HUES6 (cell line): ENCODE measurements at regions not wholly inside any gene's neighbourhood (a gene's known extent, or its start where the extent isn't known, plus 50 kb on each side); places are given as distances from the start of the nearest gene placed in this dataset.

Source experiments
- H3K27ac ChIP-seq: 2 replicates; pipeline ENCODE4 v1.7.0; 2013; ENCODE audit warnings: low read depth, mild to moderate bottlenecking, low read length, inconsistent platforms
- H3K27me3 ChIP-seq: 2 replicates; pipeline ENCODE4 v1.6.1; 2013; ENCODE audit warnings: low read length; ENCODE audit not compliant: control insufficient read depth, insufficient read depth
- H3K36me3 ChIP-seq: 2 replicates; pipeline ENCODE4 v1.6.1; 2013; ENCODE audit warnings: low read length; ENCODE audit not compliant: control insufficient read depth, insufficient read depth
- H3K4me1 ChIP-seq: 2 replicates; pipeline ENCODE4 v1.6.1; 2013; ENCODE audit warnings: low read length; ENCODE audit not compliant: control insufficient read depth, insufficient read depth
- H3K4me3 ChIP-seq: 2 replicates; pipeline ENCODE4 v1.5.1; 2013; ENCODE audit warnings: low read depth, low read length
- H3K9ac ChIP-seq: one replicate; pipeline ENCODE4 v1.6.1; 2013; ENCODE audit warnings: mild to moderate bottlenecking, low read length
- H3K9me3 ChIP-seq: 2 replicates; pipeline ENCODE4 v1.6.1; 2013; ENCODE audit warnings: low read depth, low read length; ENCODE audit not compliant: control insufficient read depth, insufficient read depth

- Histone ChIP-seq H3K27ac (no peak overlapping the region), H3K4me3 (no peak overlapping the region), H3K27me3 (no peaks in the 10 kb centered on the region), H3K36me3 (no peaks in the 10 kb centered on the region), H3K9ac (no peak overlapping the region), H3K4me1 (peaks cover 52% of the 10 kb centered on the region), H3K9me3 (no peaks in the 10 kb centered on the region)
Measured at GRCh38 chr6:44671333-44671732, 283.8 kb downstream of the CDC5L start.

- H3K9me3 ChIP-seq: no peaks in the 10 kb centered on the region
- no peaks in the 10 kb centered on the region for H3K36me3 ChIP-seq
- no peak overlapping the region for H3K4me3 ChIP-seq
- peaks cover 44% of the 10 kb centered on the region for H3K4me1 ChIP-seq
- H3K9ac ChIP-seq: peak overlapping the region; percentile 12
- no peaks in the 10 kb centered on the region for H3K27me3 ChIP-seq
- H3K27ac ChIP-seq: no peak overlapping the region
Measured at GRCh38 chr6:44672086-44672485, 284.6 kb downstream of the CDC5L start.

DNA sequence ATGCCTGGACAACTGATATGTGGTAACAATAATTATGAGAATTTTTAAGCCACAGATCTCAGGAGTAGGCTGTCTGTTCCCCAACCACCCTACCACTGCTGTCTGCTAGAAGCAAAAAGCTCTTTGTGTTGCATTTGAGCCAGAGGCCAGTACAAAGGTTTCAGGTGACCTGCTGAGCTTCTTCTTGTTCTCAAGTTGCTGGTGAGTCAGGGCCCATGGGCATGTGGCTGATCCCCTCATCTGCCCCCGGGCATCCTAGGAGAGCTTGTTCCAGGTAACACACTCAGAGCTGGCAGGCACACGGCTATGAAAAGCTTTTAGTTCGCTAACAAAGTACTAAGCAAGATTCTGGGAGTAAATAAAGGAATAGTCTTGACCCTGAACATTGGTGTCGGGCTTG, 285.3 kb downstream of the CDC5L start:
- Histone ChIP-seq H3K36me3 (no peaks in the 10 kb centered on the region), H3K4me1 (peaks cover 37% of the 10 kb centered on the region), H3K9ac (peak overlapping the region; percentile 46), H3K27me3 (no peaks in the 10 kb centered on the region), H3K9me3 (no peaks in the 10 kb centered on the region), H3K4me3 (no peak overlapping the region), H3K27ac (no peak overlapping the region; the same call in 1 of the 2 replicates)

GRCh38 chr6:44674226-44675155, 287.0 kb downstream of the CDC5L start:
- Histone ChIP-seq H3K9me3 (no peaks in the 10 kb centered on the region), H3K4me1 (peaks cover 26% of the 10 kb centered on the region), H3K4me3 (no peak overlapping the region), H3K9ac (no peak overlapping the region), H3K36me3 (no peaks in the 10 kb centered on the region), H3K27me3 (no peaks in the 10 kb centered on the region), H3K27ac (no peak overlapping the region)

DNA sequence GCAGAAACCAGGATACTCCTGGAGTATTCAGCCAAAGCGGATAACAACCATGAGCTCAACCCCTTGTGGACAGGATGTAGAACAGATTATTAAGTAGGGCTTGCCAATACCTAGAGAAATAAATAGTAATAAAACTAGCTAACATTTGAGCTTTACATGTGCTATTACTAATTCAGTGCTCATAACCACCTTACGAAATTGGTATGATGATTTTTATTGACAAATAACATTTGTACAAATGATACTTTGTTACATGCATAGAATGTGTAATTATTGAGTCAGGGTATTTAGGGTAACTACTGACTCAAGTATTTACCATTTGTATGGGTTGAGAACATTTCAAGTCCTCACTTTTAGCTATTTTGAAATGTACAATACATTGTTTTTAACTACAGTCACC, 287.9 kb downstream of the CDC5L start:
- Histone ChIP-seq H3K4me1 (peaks cover 26% of the 10 kb centered on the region), H3K9ac (no peak overlapping the region), H3K36me3 (no peaks in the 10 kb centered on the region), H3K27me3 (no peaks in the 10 kb centered on the region), H3K27ac (no peak overlapping the region), H3K9me3 (no peaks in the 10 kb centered on the region), H3K4me3 (no peak overlapping the region)

DNA sequence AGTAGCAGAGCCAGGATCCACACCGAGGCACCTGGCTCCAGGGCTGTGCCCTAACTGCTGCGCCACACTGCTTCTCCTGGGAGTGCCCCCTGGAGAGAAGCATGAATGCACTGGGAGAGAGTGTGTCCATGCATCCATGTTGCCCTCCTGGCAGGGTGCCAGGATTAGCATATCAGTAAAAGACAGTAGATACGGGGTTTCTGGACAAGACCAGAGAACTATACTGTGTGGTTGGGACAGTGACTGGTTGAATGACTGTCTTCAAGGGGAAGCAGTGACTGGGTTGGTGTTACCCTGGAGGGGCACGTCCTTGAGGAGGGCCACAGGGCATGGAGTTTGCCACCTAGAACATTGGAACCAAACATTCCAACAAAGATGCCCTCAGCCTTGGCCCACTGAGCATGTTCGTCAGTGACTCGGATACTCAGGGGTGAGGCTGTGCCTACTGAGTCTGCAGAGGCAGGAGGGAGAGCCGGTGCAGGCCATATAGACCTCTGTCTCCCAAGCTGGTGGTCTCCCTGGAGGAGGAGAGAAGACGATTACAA, 288.8 kb downstream of the CDC5L start:
- Histone ChIP-seq H3K4me1 (peaks cover 21% of the 10 kb centered on the region), H3K9ac (no peak overlapping the region), H3K4me3 (no peak overlapping the region), H3K9me3 (no peaks in the 10 kb centered on the region), H3K36me3 (no peaks in the 10 kb centered on the region), H3K27me3 (no peaks in the 10 kb centered on the region), H3K27ac (no peak overlapping the region)

DNA sequence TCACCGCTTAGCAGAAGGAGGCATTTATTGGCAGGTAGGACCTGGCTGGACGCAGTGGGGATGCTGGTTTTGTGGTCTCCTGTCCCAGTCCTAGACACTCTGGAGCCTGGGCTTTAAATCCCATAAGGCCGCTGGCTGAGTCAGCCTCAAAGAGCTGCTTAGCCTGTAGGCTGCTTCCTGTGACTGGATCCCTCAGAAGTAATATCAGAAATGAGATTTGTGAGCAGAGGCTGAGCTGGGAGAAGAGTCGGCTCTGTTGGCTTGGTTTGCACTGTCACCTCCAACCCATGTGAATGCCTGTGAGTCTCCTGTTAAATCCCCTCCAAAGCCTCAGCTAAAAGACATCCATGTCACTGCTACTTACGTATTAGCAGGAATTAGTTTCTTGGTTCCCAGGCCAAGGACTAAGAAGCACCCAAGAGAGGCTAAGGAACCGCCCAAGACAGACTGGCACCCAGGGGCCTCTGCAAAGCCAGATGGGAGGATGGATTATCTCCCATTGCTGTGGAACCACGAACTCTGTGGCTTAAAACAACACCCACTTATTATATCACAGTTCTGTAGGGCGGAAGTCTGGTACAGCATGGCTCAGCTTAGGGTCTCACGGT, 289.4 kb downstream of the CDC5L start:
- Histone ChIP-seq H3K36me3 (no peaks in the 10 kb centered on the region), H3K9me3 (no peaks in the 10 kb centered on the region), H3K27ac (no peak overlapping the region), H3K27me3 (no peaks in the 10 kb centered on the region), H3K9ac (no peak overlapping the region), H3K4me3 (no peak overlapping the region), H3K4me1 (peaks cover 19% of the 10 kb centered on the region)

DNA sequence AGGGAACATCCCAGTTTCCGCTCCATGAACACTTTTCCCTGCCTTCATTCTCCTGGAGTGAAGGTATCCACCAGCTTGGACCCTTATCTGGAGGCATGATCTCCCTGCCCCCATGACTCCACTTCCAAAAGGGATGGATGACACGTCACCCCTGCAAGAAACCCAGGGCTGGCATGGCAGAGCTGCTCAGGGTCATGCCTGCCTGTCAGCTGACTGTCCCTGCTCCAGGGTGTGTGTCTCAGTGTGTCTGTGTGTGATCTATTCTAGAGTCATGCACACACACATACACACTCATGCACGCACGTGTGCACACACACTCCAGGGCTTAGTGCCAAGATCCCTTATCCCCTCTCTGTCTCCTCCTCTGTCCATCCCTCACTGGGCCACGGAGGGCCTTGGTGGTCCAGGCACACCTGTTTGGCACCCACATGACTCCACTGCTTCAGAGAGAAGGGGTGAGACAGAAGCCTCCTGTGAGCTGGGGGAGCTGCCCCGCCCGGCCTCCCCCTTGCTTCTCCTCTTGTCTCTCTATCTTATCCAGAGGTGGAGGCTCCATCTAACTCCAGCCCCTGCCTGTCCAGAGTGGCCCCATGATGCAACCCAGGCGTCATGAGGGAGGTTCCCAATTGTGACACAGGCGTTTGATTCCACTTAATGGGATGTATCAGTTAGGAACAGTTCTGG, 290.9 kb downstream of the CDC5L start:
- Histone ChIP-seq H3K9me3 (no peaks in the 10 kb centered on the region), H3K27ac (no peak overlapping the region), H3K36me3 (no peaks in the 10 kb centered on the region), H3K4me3 (no peak overlapping the region), H3K27me3 (no peaks in the 10 kb centered on the region), H3K4me1 (peaks cover 6% of the 10 kb centered on the region), H3K9ac (no peak overlapping the region)

- Histone ChIP-seq H3K36me3 (no peaks in the 10 kb centered on the region), H3K27me3 (no peaks in the 10 kb centered on the region), H3K9me3 (no peaks in the 10 kb centered on the region), H3K9ac (no peak overlapping the region), H3K4me1 (no peaks in the 10 kb centered on the region; the same call in 1 of the 2 replicates), H3K27ac (no peak overlapping the region), H3K4me3 (no peak overlapping the region)
Measured at GRCh38 chr6:44679438-44680201, 292.1 kb downstream of the CDC5L start.

GRCh38 chr6:44680202-44680720, 292.8 kb downstream of the CDC5L start:
- Histone ChIP-seq H3K27me3 (no peaks in the 10 kb centered on the region), H3K9me3 (no peaks in the 10 kb centered on the region), H3K4me3 (no peak overlapping the region), H3K27ac (no peak overlapping the region), H3K4me1 (no peaks in the 10 kb centered on the region; the same call in 1 of the 2 replicates), H3K36me3 (no peaks in the 10 kb centered on the region), H3K9ac (no peak overlapping the region)
